CD14-positive monocyte (primary cell): ENCODE measurements at regions not wholly inside any gene's neighbourhood (a gene's known extent, or its start where the extent isn't known, plus 50 kb on each side); places are given as distances from the start of the nearest gene placed in this dataset.

Source experiments
- DNase-seq, 3 donors: peaks; one replicate each; pipeline ENCODE4 v3.0.0-alpha.2; 2011 to 2022
- H2AFZ ChIP-seq: 2 replicates; pipeline ENCODE4 v1.6.0; 2012; ENCODE audit warnings: mild to moderate bottlenecking, low read depth, low read length, inconsistent platforms; ENCODE audit not compliant: insufficient read depth, poor library complexity, severe bottlenecking
- H3K27ac ChIP-seq, 2 donors: 1 replicate in 1 of 2; 2 replicates in 1 of 2; pipeline ENCODE4 v1.5.1; 2012 to 2013; ENCODE audit warnings: low read length in 2 of 2, control low read depth in 1 of 2, inconsistent platforms in 1 of 2, low read depth in 1 of 2, mild to moderate bottlenecking in 1 of 2
- H3K27me3 ChIP-seq, 2 donors: one replicate each; pipeline versions ENCODE4 v1.6.0 to v1.6.1; 2011 to 2013; ENCODE audit warnings: low read length in 2 of 2; ENCODE audit not compliant: control insufficient read depth in 2 of 2, insufficient read depth in 2 of 2
- H3K36me3 ChIP-seq, 2 donors: replicated peaks in 1 of 2; 1 replicate in 1 of 2; 2 replicates in 1 of 2; pipeline versions ENCODE4 v1.5.1 to v1.6.1; 2012 to 2013; ENCODE audit warnings: low read length in 2 of 2, control low read depth in 1 of 2, inconsistent platforms in 1 of 2, mild to moderate bottlenecking in 1 of 2; ENCODE audit not compliant: insufficient read depth in 2 of 2, control insufficient read depth in 1 of 2
- H3K4me1 ChIP-seq, 2 donors: 1 replicate in 1 of 2; 2 replicates in 1 of 2; pipeline versions ENCODE4 v1.5.1 to v1.6.1; 2012 to 2013; ENCODE audit warnings: low read length in 2 of 2, control low read depth in 1 of 2, inconsistent platforms in 1 of 2, mild to moderate bottlenecking in 1 of 2, moderate library complexity in 1 of 2; ENCODE audit not compliant: insufficient read depth in 2 of 2, control insufficient read depth in 1 of 2
- H3K4me2 ChIP-seq: replicated peaks from 2 replicates; pipeline ENCODE3; 2012; ENCODE audit warnings: low read length, moderate library complexity, mild to moderate bottlenecking; ENCODE audit not compliant: poor library complexity, severe bottlenecking; ENCODE audit errors: extremely low read depth
- H3K4me3 ChIP-seq, 3 experiments: fragments of 200-600 bp in 1 of 3; sonication (generic) in 1 of 3; replicated peaks in 1 of 3; 1 replicate in 2 of 3; 2 replicates in 1 of 3; pipeline ENCODE4 v1.5.1; 2011 to 2013; ENCODE audit warnings: low read length in 3 of 3, mild to moderate bottlenecking in 3 of 3, control low read depth in 2 of 3, low read depth in 2 of 3, inconsistent platforms in 1 of 3, moderate library complexity in 1 of 3
- H3K79me2 ChIP-seq: 2 replicates; pipeline ENCODE4 v1.6.0; 2012; ENCODE audit warnings: mild to moderate bottlenecking, control low read depth, inconsistent platforms, low read length, moderate library complexity; ENCODE audit not compliant: insufficient read depth
- H3K9ac ChIP-seq: 2 replicates; pipeline ENCODE4 v1.6.0; 2017; ENCODE audit warnings: low read length, mild to moderate bottlenecking; ENCODE audit not compliant: insufficient read depth, poor library complexity, severe bottlenecking
- H3K9me3 ChIP-seq, 2 donors: replicated peaks in 1 of 2; 1 replicate in 1 of 2; 2 replicates in 1 of 2; pipeline versions ENCODE4 v1.5.1 to v1.6.1; 2012 to 2013; ENCODE audit warnings: low read length in 2 of 2, control low read depth in 1 of 2; ENCODE audit not compliant: control insufficient read depth in 1 of 2, insufficient read depth in 1 of 2
- H4K20me1 ChIP-seq: 2 replicates; pipeline ENCODE4 v1.6.0; 2012; ENCODE audit warnings: mild to moderate bottlenecking, low read length, control low read depth, moderate library complexity; ENCODE audit not compliant: insufficient read depth
- H3K27ac Mint-ChIP-seq, 7 donors: one replicate each; pipeline ENCODE4 v1.8.0; 2020; ENCODE audit warnings: mild to moderate bottlenecking in 7 of 7, mixed read lengths in 7 of 7, moderate library complexity in 6 of 7, inconsistent platforms in 2 of 7
- H3K27me3 Mint-ChIP-seq, 3 donors: one replicate each; pipeline ENCODE4 v1.8.0; 2021 to 2022; ENCODE audit warnings: low read depth in 3 of 3, mild to moderate bottlenecking in 3 of 3, mixed read lengths in 3 of 3, moderate library complexity in 3 of 3, inconsistent platforms in 1 of 3
- H3K36me3 Mint-ChIP-seq, 2 donors: one replicate each; pipeline ENCODE4 v1.8.0; 2020; ENCODE audit warnings: mixed read lengths in 2 of 2, inconsistent platforms in 1 of 2, mild to moderate bottlenecking in 1 of 2
- H3K4me1 Mint-ChIP-seq: one replicate; pipeline ENCODE4 v1.8.0; 2020; ENCODE audit warnings: mild to moderate bottlenecking, mixed read lengths
- H3K4me3 Mint-ChIP-seq, 2 donors: one replicate each; pipeline ENCODE4 v1.8.0; 2020; ENCODE audit warnings: mild to moderate bottlenecking in 2 of 2, mixed read lengths in 2 of 2, moderate library complexity in 1 of 2
- H3K9me3 Mint-ChIP-seq, 7 donors: one replicate each; pipeline ENCODE4 v1.8.0; 2020 to 2022; ENCODE audit warnings: mixed read lengths in 7 of 7, mild to moderate bottlenecking in 6 of 7, moderate library complexity in 6 of 7, inconsistent platforms in 2 of 7
- WGBS: methylation state at CpG from one replicate; pipeline ENCODE4 v1.1.5; 2013; ENCODE audit warnings: missing lambda C conversion rate; ENCODE audit not compliant: insufficient coverage; 5-methylcytosine and 5-hydroxymethylcytosine counted together
- intact Hi-C, 2 donors: fragments of 100-400 bp; cut with micrococcal nuclease; formaldehyde crosslinking; loops; one replicate each; pipeline versions ENCODE4 v1.15.0 to v1.15.1; 2023
- TF ChIP-seq, protein P1 (sequence below): fragments of 200-600 bp; IDR thresholded peaks from one replicate; pipeline ENCODE4 v1.8.0; 2022; ENCODE audit warnings: antibody characterized with exemption, mild to moderate bottlenecking

DNA sequence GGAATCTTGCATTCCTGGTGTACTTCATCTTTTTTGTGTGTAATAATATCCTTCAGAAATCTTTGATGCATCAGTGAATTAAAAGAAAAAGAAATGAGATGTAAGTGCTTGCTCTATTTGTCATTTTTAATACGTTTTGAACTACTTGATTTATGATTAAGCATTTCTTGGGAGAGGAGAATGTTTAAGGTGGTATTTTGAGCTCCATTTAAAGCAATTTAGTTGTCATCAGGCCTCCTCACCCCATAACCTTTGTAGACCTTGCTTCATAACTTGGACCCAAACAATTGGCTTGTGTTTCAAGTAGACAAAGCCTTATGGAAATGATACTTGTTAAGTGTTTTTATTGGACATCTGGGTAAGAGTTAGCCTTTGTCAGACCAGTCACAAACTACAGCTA lies 87.1 kb upstream of the VEPH1 start:
- intact Hi-C loops = no loop called here
- no peaks in the 10 kb centered on the region for H3K4me1 ChIP-seq
- H3K27ac ChIP-seq = no peak overlapping the region
- peaks cover 4% of the 10 kb centered on the region for H3K4me1 Mint-ChIP-seq
- H2AFZ ChIP-seq = no peak overlapping the region
- no peaks in the 10 kb centered on the region for H3K36me3 ChIP-seq
- DNase-seq = no peak
- no peak overlapping the region for H3K9ac ChIP-seq
- no peaks in the 10 kb centered on the region for H3K9me3 ChIP-seq
- no peak overlapping the region for H3K4me3 Mint-ChIP-seq
- peaks cover 1 to 5% (median 4%) of the 10 kb centered on the region in 3 donors for H3K27me3 Mint-ChIP-seq
- H3K36me3 Mint-ChIP-seq = no peaks in the 10 kb centered on the region
- TF ChIP-seq, protein P1, sequence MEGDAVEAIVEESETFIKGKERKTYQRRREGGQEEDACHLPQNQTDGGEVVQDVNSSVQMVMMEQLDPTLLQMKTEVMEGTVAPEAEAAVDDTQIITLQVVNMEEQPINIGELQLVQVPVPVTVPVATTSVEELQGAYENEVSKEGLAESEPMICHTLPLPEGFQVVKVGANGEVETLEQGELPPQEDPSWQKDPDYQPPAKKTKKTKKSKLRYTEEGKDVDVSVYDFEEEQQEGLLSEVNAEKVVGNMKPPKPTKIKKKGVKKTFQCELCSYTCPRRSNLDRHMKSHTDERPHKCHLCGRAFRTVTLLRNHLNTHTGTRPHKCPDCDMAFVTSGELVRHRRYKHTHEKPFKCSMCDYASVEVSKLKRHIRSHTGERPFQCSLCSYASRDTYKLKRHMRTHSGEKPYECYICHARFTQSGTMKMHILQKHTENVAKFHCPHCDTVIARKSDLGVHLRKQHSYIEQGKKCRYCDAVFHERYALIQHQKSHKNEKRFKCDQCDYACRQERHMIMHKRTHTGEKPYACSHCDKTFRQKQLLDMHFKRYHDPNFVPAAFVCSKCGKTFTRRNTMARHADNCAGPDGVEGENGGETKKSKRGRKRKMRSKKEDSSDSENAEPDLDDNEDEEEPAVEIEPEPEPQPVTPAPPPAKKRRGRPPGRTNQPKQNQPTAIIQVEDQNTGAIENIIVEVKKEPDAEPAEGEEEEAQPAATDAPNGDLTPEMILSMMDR = no peak
- peaks cover 0 to 14% (median 4%) of the 10 kb centered on the region in 7 donors for H3K9me3 Mint-ChIP-seq
- no peaks in the 10 kb centered on the region for H3K27me3 ChIP-seq
- no peaks in the 10 kb centered on the region for H4K20me1 ChIP-seq
- H3K27ac Mint-ChIP-seq = no peak overlapping the region
- WGBS = no CpG with 5 or more reads among the region's 1 CpG
- H3K4me3 ChIP-seq = no peak overlapping the region
- H3K79me2 ChIP-seq = no peaks in the 10 kb centered on the region
- no peak overlapping the region for H3K4me2 ChIP-seq

DNA sequence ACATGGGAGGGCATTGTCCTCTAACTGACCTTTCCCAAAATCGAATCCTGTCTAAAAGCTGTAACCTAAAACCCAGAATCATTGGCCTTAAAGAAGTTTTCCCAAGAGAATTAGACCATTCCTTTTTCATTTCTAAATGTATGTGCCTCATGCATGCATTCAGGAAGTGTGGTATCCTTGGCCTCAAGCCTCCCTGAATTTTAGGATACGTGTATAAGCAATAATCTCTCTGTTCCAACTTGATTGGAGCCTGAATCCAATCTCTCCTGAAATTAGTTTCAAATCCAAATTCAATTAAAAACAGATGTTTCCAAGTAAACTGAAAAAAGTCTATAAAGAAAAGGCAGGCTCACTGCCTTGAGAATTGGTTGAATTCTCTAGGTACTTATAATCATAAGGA lies 86.0 kb upstream of the VEPH1 start:
- Histone ChIP-seq H3K4me2 (no peak overlapping the region), H3K9ac (no peak overlapping the region), H3K27ac (no peak overlapping the region), H3K36me3 (no peaks in the 10 kb centered on the region), H3K4me1 (no peaks in the 10 kb centered on the region), H4K20me1 (no peaks in the 10 kb centered on the region), H3K4me3 (no peak overlapping the region), H3K79me2 (no peaks in the 10 kb centered on the region), H2AFZ (no peak overlapping the region), H3K27me3 (no peaks in the 10 kb centered on the region), H3K9me3 (no peaks in the 10 kb centered on the region)
- H3K4me1 Mint-ChIP-seq = no peaks in the 10 kb centered on the region
- WGBS = 100% methylated on average over 1 of the region's 2 CpGs
- no peak overlapping the region for H3K4me3 Mint-ChIP-seq
- H3K36me3 Mint-ChIP-seq = no peaks in the 10 kb centered on the region
- TF ChIP-seq, protein P1 = no peak
- H3K27me3 Mint-ChIP-seq = peaks cover 1 to 4% (median 3%) of the 10 kb centered on the region in 3 donors
- intact Hi-C loops = no loop called here
- no peak for DNase-seq
- no peak overlapping the region for H3K27ac Mint-ChIP-seq
- peaks cover 0 to 16% (median 4%) of the 10 kb centered on the region in 7 donors for H3K9me3 Mint-ChIP-seq
